SK-N-MC (cell line): ENCODE measurements at regions not wholly inside any gene's neighbourhood (a gene's known extent, or its start where the extent isn't known, plus 50 kb on each side); places are given as distances from the start of the nearest gene placed in this dataset.

Source experiments
- EZH2 ChIP-seq: fragments of 200-600 bp; sonication (generic); IDR thresholded peaks from one replicate; pipeline ENCODE4 v1.6.1; 2017; ENCODE audit warnings: antibody characterized with exemption
- FOXP2 ChIP-seq: optimal IDR thresholded peaks from 2 replicates; pipeline ENCODE3; 2011; ENCODE audit warnings: mild to moderate bottlenecking, moderate library complexity; ENCODE audit not compliant: insufficient read depth; ENCODE audit errors: extremely low read length, control extremely low read depth
- POLR2AphosphoS5 ChIP-seq: IDR thresholded peaks from 2 replicates; pipeline ENCODE4 v1.6.1; 2012; ENCODE audit warnings: mild to moderate bottlenecking, low read depth, low read length, borderline replicate concordance

DNA sequence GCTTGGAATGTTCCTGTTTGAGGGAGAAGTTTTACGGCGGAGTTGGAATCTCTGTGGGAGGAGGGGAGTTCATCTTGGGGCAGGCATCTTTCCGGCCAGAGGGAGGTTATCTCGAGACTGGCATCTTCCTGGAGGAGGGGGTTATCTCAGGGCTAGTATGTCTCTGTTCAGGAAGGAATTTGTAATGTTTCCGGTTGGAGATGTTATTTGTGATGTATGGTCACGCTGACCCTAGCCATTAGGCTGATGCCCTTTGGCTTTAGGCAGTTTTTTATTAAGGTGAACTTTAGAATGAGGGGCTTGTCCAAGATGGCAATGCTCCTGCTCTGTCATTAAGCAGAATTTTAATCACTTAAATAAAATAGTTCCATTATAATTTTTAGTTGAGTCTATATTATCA is 449.7 kb downstream of the PCDH10 start:
- TF ChIP-seq EZH2 (no peak), POLR2AphosphoS5 (no peak), FOXP2 (no peak)
